Activated T-helper 17 cell treated with anti-CD3 and anti-CD28 coated beads, Interleukin-2, amount 50 U/mL, for 72 hours (primary cell): ENCODE measurements at regions not wholly inside any gene's neighbourhood (a gene's known extent, or its start where the extent isn't known, plus 50 kb on each side); places are given as distances from the start of the nearest gene placed in this dataset.

Experiments
- ATAC-seq: fragments of 150-1000 bp; cut with Tn5 transposase; replicated peaks from 2 replicates; pipeline ENCODE4 v1.10.0; 2021; ENCODE audit warnings: mild to moderate bottlenecking, moderate library complexity
- H3K27ac Mint-ChIP-seq: one replicate; pipeline ENCODE4 v1.8.0; 2022; ENCODE audit warnings: mixed read lengths
- H3K27me3 Mint-ChIP-seq: one replicate; pipeline ENCODE4 v1.8.0; 2022; ENCODE audit warnings: mixed read lengths
- H3K36me3 Mint-ChIP-seq: one replicate; pipeline ENCODE4 v1.8.0; 2022; ENCODE audit warnings: low read depth, mild to moderate bottlenecking, mixed read lengths
- H3K4me1 Mint-ChIP-seq: one replicate; pipeline ENCODE4 v1.8.0; 2022; ENCODE audit warnings: mixed read lengths
- H3K4me3 Mint-ChIP-seq: one replicate; pipeline ENCODE4 v1.8.0; 2022; ENCODE audit warnings: mild to moderate bottlenecking, mixed read lengths
- H3K9me3 Mint-ChIP-seq: one replicate; pipeline ENCODE4 v1.8.0; 2022; ENCODE audit warnings: mixed read lengths

DNA sequence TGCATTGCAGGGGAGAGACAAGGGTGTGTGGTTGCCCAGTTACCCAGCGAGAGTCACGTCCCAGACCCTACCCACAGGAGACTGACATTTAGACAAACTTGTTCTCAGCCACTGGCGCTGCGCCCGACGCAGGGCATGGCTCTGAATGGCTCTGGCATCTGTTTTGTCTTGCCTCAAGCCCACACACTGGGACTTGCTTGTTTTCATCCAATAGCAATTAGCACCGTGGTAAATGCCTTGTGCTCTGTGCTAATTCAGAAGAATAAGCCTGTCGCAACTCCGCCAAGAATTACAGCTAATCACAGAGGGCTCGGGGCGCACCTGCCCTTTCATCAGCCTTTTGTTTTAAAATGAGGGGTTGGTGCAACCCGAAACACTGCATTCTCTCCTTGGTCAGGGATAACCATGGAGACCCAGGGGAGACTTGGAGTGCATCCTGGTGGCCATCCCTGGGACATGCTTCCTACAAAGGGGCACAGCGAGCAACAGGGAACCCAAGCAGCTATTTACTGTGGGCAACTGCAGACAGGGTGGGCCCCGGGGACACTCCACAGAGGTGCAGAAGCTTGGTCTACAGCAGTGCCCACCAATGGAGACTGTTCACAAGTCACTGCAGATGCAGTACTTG is 220.6 kb upstream of the ZFHX3 start:
- Mint-ChIP-seq H3K4me1 (no peaks in the 10 kb centered on the region), H3K9me3 (peaks cover 3% of the 10 kb centered on the region), H3K27me3 (no peaks in the 10 kb centered on the region), H3K4me3 (no peak overlapping the region), H3K36me3 (no peaks in the 10 kb centered on the region), H3K27ac (no peak overlapping the region)
- no peak for ATAC-seq

DNA sequence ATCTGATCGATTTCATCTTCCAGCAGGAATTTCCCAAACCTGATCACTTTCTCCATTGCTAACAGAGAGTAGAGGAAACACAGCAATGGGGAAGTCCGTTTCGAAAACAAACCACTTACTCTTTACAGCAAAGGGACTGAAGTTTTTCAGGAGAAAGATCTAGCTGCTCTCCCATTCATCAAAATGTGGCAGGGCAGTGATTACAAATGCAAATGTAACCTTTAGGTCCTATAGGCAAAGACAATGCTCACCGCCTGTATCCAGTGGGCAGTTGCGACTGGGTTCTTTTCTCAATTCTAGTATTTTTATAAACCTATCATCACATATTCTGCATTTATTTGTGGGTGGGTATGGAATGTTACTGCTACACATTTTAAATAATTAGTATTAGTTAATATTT is 218.0 kb upstream of the ZFHX3 start:
- Mint-ChIP-seq H3K4me3 (no peak overlapping the region), H3K27me3 (no peaks in the 10 kb centered on the region), H3K36me3 (no peaks in the 10 kb centered on the region), H3K27ac (no peak overlapping the region), H3K9me3 (peaks cover 3% of the 10 kb centered on the region), H3K4me1 (no peaks in the 10 kb centered on the region)
- no peak for ATAC-seq

DNA sequence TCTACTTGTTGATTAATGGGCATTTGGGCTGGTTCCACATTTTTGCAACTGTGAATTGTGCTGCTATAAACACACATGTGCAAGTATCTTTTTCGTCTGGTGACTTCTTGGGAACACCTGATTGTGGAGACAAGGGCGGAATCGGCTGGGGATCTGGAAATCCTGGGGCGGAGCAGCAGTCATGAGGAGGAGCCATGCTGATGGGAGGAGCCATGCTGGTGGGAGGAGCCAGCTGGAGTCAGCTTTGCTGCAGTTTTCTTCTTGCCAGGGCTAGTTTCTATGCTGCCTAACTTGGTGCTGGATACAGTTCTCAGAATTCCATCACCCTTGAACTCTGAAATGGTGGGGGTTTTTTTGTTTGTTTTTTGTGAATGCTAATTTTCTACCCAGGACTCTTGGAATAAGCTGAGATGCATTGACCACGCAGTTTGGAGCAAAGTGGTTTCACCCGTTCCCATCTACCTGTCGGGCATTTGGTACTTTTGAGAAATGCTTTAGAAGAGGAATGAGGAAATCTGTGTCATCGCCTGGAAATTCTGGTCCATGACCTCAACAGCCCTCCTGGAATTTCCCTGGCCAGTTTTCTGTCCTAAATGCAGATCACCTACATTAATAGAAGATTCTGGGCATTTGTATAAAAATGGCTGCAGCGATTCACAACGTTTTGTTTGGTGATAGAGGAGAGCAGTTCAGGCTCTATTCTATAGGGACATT is 217.4 kb upstream of the ZFHX3 start:
- no peaks in the 10 kb centered on the region for H3K27me3 Mint-ChIP-seq
- H3K9me3 Mint-ChIP-seq, result peaks cover 3% of the 10 kb centered on the region
- no peak for ATAC-seq
- no peaks in the 10 kb centered on the region for H3K4me1 Mint-ChIP-seq
- H3K36me3 Mint-ChIP-seq, result no peaks in the 10 kb centered on the region
- no peak overlapping the region for H3K27ac Mint-ChIP-seq
- H3K4me3 Mint-ChIP-seq, result no peak overlapping the region

DNA sequence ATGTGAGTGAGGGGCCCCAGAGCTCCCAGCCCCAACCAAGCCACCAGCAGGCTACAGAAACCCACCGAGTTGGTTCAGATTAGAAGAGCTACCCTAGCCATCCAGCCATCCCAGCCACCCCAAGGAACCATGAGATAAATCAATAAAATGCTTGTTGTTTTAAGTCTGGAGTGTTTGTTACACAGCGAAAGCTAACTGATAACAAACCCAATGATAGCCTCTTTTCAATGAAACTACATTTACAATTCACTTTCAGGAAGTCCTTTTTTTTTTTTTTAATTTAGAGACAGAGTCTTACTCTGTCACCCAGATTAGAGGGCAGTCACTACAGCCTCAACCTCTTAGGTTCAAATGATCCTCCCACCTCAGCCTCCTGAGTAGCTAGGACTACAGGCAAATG is 215.0 kb upstream of the ZFHX3 start:
- no peak for ATAC-seq
- H3K9me3 Mint-ChIP-seq, result peaks cover 2% of the 10 kb centered on the region
- H3K27ac Mint-ChIP-seq, result no peak overlapping the region
- no peak overlapping the region for H3K4me3 Mint-ChIP-seq
- H3K4me1 Mint-ChIP-seq, result no peaks in the 10 kb centered on the region
- H3K36me3 Mint-ChIP-seq, result no peaks in the 10 kb centered on the region
- H3K27me3 Mint-ChIP-seq, result no peaks in the 10 kb centered on the region

DNA sequence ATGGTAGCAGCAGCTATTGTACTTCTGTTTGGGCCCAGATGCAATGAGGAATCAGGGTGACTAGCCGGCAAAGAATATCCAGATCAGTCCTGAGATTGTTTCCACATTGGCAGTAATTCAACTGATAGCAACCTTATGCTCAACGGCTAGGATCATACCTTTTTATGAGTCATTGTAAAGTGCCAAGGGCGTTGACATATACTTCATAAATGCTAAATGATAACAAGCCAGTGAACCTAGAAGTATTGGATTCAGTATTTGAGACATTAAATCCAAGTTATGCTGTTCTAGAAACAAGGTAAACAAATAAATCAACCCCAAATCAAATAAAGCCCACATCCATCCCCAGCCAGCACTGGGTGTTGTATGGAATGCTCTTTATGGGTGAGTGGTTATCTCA is 207.1 kb upstream of the ZFHX3 start:
- Mint-ChIP-seq H3K4me1 (no peaks in the 10 kb centered on the region), H3K27me3 (no peaks in the 10 kb centered on the region), H3K27ac (no peak overlapping the region), H3K36me3 (no peaks in the 10 kb centered on the region), H3K4me3 (no peak overlapping the region), H3K9me3 (no peaks in the 10 kb centered on the region)
- no peak for ATAC-seq

DNA sequence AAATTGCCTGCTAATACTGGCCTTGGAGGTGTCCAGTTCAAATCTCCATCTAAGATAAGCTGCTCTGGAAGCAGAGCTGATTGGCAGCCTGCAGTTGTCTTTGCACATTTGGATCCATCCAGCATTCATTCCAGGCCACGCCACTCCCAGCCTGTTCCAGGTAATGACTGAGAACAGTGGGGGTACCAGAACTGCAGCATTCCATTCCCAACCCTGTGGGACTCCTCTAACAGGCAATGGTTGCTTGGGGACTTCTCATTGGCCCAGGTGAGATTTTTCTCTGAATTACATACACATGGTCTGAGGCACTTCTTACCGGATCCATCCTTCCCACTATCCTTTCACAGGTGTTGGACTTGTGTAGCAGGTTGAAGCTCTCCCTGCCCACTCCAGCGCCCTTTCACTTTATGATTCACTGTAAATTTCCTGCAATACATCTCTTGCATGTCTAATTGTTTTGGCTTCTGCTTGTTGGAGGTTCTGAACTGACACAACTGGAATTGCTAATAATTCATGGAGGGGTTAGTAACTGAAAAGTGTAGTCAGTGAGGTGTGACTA is 206.1 kb upstream of the ZFHX3 start:
- Mint-ChIP-seq H3K27ac (no peak overlapping the region), H3K36me3 (no peaks in the 10 kb centered on the region), H3K4me3 (no peak overlapping the region), H3K4me1 (no peaks in the 10 kb centered on the region), H3K27me3 (no peaks in the 10 kb centered on the region), H3K9me3 (no peaks in the 10 kb centered on the region)
- ATAC-seq, result no peak

DNA sequence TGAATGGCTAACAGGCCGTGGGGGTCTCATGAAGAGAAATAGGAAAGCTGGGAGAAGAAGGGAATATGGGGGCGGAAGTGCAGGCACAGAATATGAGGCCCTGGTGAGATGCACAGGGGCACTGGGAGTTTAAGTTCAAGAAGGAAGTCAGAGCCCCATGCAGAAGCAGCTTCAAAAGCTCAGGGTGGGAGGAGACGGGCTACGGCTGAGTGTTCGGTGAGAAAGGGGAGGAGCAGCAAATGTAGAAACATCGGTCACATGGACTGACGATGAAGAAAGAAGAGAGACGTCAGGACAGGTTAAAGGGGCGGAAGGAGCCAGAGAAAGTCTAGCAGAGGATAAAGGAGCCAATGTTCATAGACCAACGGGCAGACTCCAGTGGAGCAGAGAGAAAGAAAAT is 204.5 kb upstream of the ZFHX3 start:
- Mint-ChIP-seq H3K4me1 (no peaks in the 10 kb centered on the region), H3K36me3 (no peaks in the 10 kb centered on the region), H3K4me3 (no peak overlapping the region), H3K27ac (no peak overlapping the region), H3K27me3 (no peaks in the 10 kb centered on the region), H3K9me3 (no peaks in the 10 kb centered on the region)
- no peak for ATAC-seq

DNA sequence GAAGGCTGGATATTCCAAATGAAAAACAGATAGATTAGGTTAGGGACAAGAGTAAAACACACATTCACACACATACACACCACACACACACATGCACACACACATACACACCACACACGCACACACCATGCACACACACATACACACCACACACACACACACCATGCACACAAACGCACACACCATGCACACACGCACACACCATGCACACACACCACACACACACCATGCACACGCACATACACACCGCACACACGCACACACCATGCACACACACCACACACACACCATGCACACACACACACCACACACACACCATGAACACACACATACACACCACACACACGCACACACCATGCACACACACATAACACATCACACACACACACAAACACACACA is 203.7 kb upstream of the ZFHX3 start:
- Mint-ChIP-seq H3K4me3 (no peak overlapping the region), H3K4me1 (no peaks in the 10 kb centered on the region), H3K36me3 (no peaks in the 10 kb centered on the region), H3K27ac (no peak overlapping the region), H3K27me3 (no peaks in the 10 kb centered on the region), H3K9me3 (no peaks in the 10 kb centered on the region)
- ATAC-seq, result no peak

DNA sequence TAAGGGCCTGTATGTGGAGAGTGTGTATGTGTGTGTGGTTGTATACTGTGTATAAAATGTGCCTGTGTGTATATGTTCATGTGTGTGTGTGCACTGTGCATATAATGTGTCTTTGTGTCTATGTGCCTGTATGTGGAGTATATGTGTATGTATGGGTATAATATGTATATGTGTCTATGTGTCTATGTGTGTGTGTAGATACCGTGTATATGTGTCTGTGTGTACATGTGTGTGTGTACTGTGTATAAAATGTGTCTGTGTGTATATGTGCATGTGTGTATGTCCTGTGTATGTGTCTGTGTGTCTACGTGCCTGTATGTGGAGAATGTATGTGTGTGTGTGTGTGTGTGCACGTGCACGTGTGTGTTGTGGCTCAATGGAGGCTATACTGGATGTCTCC is 200.4 kb upstream of the ZFHX3 start:
- Mint-ChIP-seq H3K4me1 (no peaks in the 10 kb centered on the region), H3K4me3 (no peak overlapping the region), H3K9me3 (no peaks in the 10 kb centered on the region), H3K27me3 (no peaks in the 10 kb centered on the region), H3K27ac (no peak overlapping the region), H3K36me3 (no peaks in the 10 kb centered on the region)
- no peak for ATAC-seq

DNA sequence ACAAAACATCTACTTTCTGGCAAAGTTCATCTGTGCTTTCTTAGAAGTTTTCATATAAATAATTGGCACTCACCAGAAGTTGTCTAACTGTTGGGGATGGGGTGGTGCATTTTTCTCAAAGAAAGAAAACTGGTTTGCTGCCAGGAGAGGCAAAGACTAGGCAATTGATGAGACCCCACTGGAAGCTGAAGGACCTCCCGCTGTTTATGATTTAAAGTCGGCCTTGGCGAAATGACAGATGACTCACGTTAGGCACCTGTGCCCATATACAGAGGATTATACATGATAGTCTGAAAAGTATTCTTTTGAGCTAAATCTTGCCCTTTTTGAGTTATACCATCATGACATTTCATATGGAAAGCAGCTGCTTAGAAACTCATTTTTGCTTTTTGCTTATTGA is 193.0 kb upstream of the ZFHX3 start:
- H3K4me3 Mint-ChIP-seq, result no peak overlapping the region
- no peaks in the 10 kb centered on the region for H3K9me3 Mint-ChIP-seq
- no peaks in the 10 kb centered on the region for H3K36me3 Mint-ChIP-seq
- no peaks in the 10 kb centered on the region for H3K4me1 Mint-ChIP-seq
- no peaks in the 10 kb centered on the region for H3K27me3 Mint-ChIP-seq
- H3K27ac Mint-ChIP-seq, result no peak overlapping the region
- no peak for ATAC-seq

DNA sequence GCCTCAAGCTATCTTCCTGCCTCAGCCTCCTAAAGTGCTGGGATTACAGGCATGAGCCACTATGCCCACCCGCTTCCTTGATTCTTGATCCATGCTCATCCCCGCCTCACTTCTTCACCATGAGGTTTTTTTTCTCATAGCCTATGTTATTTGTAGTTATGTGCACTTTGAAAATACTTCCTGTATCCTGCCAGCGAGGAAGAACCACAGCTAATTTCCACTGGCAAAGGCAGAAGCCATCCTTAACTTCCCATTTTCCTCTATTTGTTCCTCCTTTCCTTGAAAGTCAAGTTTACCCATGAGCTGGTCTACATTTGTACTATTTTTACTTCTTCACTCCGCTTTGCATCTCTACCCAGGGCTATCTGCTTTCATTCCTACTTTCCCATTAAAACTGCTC is 189.7 kb upstream of the ZFHX3 start:
- H3K27ac Mint-ChIP-seq, result no peak overlapping the region
- H3K9me3 Mint-ChIP-seq, result no peaks in the 10 kb centered on the region
- no peaks in the 10 kb centered on the region for H3K27me3 Mint-ChIP-seq
- no peak overlapping the region for H3K4me3 Mint-ChIP-seq
- no peaks in the 10 kb centered on the region for H3K4me1 Mint-ChIP-seq
- H3K36me3 Mint-ChIP-seq, result no peaks in the 10 kb centered on the region
- no peak for ATAC-seq

DNA sequence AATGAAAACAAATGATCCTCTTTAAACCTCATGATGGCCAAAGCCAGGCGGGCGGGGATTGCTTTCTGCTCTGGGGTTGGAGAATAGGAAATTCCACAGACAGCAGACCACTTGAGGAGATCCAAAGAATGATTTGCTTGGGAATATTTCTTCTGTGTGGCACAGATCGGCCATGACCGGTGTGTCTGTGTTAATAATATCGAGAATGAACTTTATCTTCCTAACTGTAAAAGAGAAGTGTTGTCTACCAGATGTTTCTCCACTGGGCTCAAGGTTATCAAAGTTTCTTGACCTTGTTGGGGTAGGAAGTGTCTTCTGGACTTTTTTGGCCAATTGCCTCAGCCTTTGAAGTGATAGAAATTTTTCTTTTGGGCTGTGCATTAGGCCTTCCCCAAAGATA is 186.6 kb upstream of the ZFHX3 start:
- Mint-ChIP-seq H3K4me3 (no peak overlapping the region), H3K4me1 (no peaks in the 10 kb centered on the region), H3K27ac (no peak overlapping the region), H3K9me3 (no peaks in the 10 kb centered on the region), H3K27me3 (no peaks in the 10 kb centered on the region), H3K36me3 (no peaks in the 10 kb centered on the region)
- no peak for ATAC-seq

DNA sequence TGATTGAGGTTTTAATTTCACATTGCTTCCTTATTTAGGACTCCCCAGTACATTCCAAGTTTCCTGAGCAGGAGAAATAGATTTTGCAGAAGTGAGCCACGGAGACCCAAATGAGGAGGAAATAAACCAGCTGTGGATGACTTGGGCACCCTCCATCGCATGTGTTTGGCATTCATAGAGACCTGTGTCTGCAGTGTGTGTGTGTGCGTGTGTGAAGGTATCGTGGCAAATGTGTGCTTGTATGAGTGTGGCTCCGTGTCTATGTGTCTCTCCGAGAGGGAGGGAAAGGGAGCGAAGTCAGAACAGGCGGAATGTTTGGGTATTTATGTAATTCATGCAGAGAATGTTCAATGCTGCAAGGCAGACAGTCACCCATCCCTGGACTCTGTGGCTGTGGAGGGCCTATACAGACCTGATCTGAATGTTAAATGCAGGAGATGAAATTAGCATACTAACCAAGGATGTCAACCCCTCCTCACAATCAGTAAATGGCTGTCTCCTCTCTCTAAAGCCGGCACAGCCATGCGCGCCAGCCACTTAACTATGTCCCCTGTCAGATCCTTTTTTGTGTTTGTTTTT is 186.0 kb upstream of the ZFHX3 start:
- Mint-ChIP-seq H3K4me3 (no peak overlapping the region), H3K4me1 (no peaks in the 10 kb centered on the region), H3K9me3 (no peaks in the 10 kb centered on the region), H3K27ac (no peak overlapping the region), H3K27me3 (no peaks in the 10 kb centered on the region), H3K36me3 (no peaks in the 10 kb centered on the region)
- no peak for ATAC-seq

DNA sequence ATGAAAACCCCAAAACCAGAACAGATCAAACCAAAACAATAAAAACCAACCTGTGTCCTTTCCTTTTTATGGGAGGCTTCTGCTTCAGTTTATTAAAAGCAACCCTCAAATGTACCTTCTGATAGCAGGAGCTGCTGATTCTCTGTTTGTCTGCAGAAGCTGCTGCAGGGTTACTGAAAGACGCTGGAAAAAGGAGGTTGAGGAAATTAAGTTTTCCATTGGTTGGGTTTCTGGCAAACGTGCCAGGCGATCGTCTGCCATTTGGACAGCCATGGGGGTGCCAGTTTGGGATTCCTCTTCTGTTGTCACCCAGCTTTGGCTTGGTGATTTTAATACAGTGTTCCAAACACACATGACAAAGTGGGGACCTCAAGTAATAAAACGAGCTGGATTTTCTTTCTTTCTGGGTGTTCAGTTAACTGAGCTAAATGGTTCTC is 185.4 kb upstream of the ZFHX3 start:
- H3K36me3 Mint-ChIP-seq, result no peaks in the 10 kb centered on the region
- H3K4me1 Mint-ChIP-seq, result no peaks in the 10 kb centered on the region
- H3K4me3 Mint-ChIP-seq, result no peak overlapping the region
- H3K27ac Mint-ChIP-seq, result no peak overlapping the region
- no peak for ATAC-seq
- peaks cover 3% of the 10 kb centered on the region for H3K9me3 Mint-ChIP-seq
- H3K27me3 Mint-ChIP-seq, result no peaks in the 10 kb centered on the region
